GM18520 (cell line): ENCODE measurements at regions not wholly inside any gene's neighbourhood (a gene's known extent, or its start where the extent isn't known, plus 50 kb on each side); places are given as distances from the start of the nearest gene placed in this dataset.

Source experiments
- ATAC-seq: cut with Tn5 transposase; IDR thresholded peaks from one replicate; pipeline ENCODE4 v1.9.1; 2021; ENCODE audit not compliant: unreplicated experiment

GRCh38 chr1:58312461-58312860 is 234.1 kb downstream of the OMA1 start:
- no peak for ATAC-seq

GRCh38 chr1:58310881-58311280 is 235.6 kb downstream of the OMA1 start:
- ATAC-seq: no peak

GRCh38 chr1:58310469-58310868 is 236.1 kb downstream of the OMA1 start:
- ATAC-seq: no peak

GRCh38 chr1:58308206-58308605 is 238.3 kb downstream of the OMA1 start:
- no peak for ATAC-seq

GRCh38 chr1:58307431-58307830 is 239.1 kb downstream of the OMA1 start:
- no peak for ATAC-seq

- no peak for ATAC-seq
Measured at GRCh38 chr1:58305622-58306021, 240.9 kb downstream of the OMA1 start.

GRCh38 chr1:58304346-58304975 is 242.1 kb downstream of the OMA1 start:
- no peak for ATAC-seq

GRCh38 chr1:58303841-58304240 is 242.7 kb downstream of the OMA1 start:
- ATAC-seq: no peak

GRCh38 chr1:58293388-58293787 is 253.1 kb downstream of the OMA1 start:
- ATAC-seq: no peak

- ATAC-seq: no peak
Measured at GRCh38 chr1:58290685-58291372, 255.7 kb downstream of the OMA1 start.

- no peak for ATAC-seq
Measured at GRCh38 chr1:58288624-58289142, 257.8 kb downstream of the OMA1 start.

- ATAC-seq: no peak
Measured at GRCh38 chr1:58287894-58288623, 258.5 kb downstream of the OMA1 start.

GRCh38 chr1:58284225-58284510 is 262.4 kb downstream of the OMA1 start:
- ATAC-seq: no peak

- no peak for ATAC-seq
Measured at GRCh38 chr1:58283388-58284224, 262.9 kb downstream of the OMA1 start.

GRCh38 chr1:58282623-58283387 is 263.7 kb downstream of the OMA1 start:
- no peak for ATAC-seq

- ATAC-seq: no peak
Measured at GRCh38 chr1:58266242-58266641, 280.3 kb downstream of the OMA1 start.

- no peak for ATAC-seq
Measured at GRCh38 chr1:58264462-58264861, 282.1 kb downstream of the OMA1 start.

- no peak for ATAC-seq
Measured at GRCh38 chr1:58262702-58263101, 283.8 kb downstream of the OMA1 start.

- ATAC-seq: no peak
Measured at GRCh38 chr1:58258082-58258481, 288.4 kb downstream of the OMA1 start.

- ATAC-seq: no peak
Measured at GRCh38 chr1:58257003-58257402, 289.5 kb downstream of the OMA1 start.

- ATAC-seq: no peak
Measured at GRCh38 chr1:58256546-58256945, 290.0 kb downstream of the OMA1 start.
